GM10248 (cell line): ENCODE measurements at regions not wholly inside any gene's neighbourhood (a gene's known extent, or its start where the extent isn't known, plus 50 kb on each side); places are given as distances from the start of the nearest gene placed in this dataset.
"Not testable (repeated sequence)": the region's sequence is repeated elsewhere in the genome, so short reads cannot be mapped to it uniquely, and the experiment has no call there.

Source experiments
- CTCF ChIA-PET: fragments of 300-600 bp; sonication (Branson Sonifier 250); formaldehyde crosslinking; extraction: SDS; loops from one replicate; lab custom pipeline; 2021; ENCODE audit warnings: antibody characterized with exemption; lab: Yijun Ruan, JAX
- POLR2A ChIA-PET: fragments of 350-650 bp; sonication (Branson Sonifier 250); formaldehyde crosslinking; extraction: SDS; loops from one replicate; lab custom pipeline; 2020; ENCODE audit warnings: antibody characterized with exemption; lab: Yijun Ruan, JAX
- DNase-seq: peaks from one replicate; pipeline ENCODE4 v3.0.0; 2012; ENCODE audit errors: extremely low spot score
- TF ChIP-seq, protein P1 (sequence below): IDR thresholded peaks from 2 replicates; pipeline ENCODE4 v1.5.1; 2012; ENCODE audit warnings: mild to moderate bottlenecking, low read depth; ENCODE audit errors: extremely low read depth, missing control alignments, control extremely low read depth

DNA sequence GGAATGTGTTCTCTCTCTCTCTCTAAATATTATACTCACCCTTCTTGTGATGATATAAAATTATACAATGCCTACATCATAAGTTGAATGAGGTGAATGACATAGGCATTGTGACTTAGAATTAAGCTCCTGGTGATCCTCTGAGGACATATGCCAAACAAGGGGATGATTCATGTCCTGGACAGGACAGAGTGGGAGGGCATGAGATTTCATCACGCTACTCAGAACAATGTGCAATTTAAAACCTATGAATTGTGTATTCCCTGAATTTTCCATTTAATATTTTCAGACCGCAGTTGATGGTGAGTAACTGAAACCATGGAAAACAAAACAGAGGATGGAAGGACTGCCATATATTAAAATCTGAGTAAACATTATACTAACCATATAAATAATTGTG lies 782.2 kb upstream of the NUDT12 start:
- ChIA-PET CTCF (no interaction called here), POLR2A (no interaction called here)
- TF ChIP-seq, protein P1, sequence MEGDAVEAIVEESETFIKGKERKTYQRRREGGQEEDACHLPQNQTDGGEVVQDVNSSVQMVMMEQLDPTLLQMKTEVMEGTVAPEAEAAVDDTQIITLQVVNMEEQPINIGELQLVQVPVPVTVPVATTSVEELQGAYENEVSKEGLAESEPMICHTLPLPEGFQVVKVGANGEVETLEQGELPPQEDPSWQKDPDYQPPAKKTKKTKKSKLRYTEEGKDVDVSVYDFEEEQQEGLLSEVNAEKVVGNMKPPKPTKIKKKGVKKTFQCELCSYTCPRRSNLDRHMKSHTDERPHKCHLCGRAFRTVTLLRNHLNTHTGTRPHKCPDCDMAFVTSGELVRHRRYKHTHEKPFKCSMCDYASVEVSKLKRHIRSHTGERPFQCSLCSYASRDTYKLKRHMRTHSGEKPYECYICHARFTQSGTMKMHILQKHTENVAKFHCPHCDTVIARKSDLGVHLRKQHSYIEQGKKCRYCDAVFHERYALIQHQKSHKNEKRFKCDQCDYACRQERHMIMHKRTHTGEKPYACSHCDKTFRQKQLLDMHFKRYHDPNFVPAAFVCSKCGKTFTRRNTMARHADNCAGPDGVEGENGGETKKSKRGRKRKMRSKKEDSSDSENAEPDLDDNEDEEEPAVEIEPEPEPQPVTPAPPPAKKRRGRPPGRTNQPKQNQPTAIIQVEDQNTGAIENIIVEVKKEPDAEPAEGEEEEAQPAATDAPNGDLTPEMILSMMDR = no peak
- no peak for DNase-seq

DNA sequence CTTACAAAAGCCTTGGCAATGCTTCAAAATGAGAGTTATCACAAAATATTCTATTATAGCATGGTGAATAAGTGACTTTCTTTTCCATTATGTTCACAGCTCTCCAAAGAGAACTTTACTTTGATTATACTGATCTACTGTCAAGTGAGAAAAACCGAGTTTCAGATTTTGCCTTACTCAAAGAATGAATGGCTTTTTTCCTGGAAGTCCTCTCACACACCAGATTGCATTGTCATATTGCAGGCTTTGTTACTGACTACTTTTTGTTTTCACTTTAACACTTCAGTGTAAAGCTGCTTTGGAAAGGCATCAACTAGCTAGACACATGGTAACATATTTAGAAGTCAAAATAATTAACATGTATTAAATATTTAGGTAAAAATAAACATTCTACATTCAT lies 765.2 kb upstream of the NUDT12 start:
- TF ChIP-seq, protein P1 = no peak
- POLR2A ChIA-PET = no interaction called here
- CTCF ChIA-PET = no interaction called here
- no peak for DNase-seq

DNA sequence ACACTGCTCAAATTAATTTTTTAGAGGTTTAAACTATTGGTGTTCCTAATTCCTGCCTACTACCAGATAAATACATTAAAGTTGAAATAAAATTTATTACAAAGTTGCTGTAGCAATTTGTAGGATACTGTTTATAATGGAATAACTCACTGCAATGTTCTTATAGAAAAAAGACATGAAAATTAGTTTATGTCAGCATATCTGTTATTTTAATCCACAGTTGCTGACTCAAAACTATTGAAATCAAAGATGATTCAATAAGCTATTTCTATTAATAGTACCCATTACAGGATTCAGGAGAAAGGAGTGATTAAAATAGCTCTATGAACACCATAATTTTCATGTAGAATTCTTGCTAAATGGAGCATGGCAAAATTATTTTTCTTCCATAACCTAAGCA lies 764.4 kb upstream of the NUDT12 start:
- TF ChIP-seq, protein P1 = no peak
- DNase-seq = no peak
- POLR2A ChIA-PET = no interaction called here
- CTCF ChIA-PET = no interaction called here

DNA sequence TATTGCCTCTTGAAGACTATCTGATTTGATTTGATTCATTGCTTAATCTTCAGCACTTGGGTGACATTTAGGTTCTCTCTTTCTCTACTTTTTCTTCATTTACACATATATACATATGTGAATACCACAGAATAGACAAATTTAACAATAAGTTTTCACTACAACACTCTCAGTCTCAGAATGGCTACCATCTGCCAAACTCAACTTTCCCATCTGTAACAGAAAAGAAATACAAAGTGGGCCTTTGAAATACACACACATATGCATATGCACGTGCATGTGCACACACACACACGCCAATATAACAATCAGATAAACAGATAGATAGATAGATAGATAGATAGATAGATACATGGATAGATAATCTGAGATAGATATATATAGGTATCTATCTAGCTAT lies 762.8 kb upstream of the NUDT12 start:
- TF ChIP-seq, protein P1 = no peak
- ChIA-PET POLR2A (no interaction called here), CTCF (no interaction called here)
- no peak for DNase-seq

DNA sequence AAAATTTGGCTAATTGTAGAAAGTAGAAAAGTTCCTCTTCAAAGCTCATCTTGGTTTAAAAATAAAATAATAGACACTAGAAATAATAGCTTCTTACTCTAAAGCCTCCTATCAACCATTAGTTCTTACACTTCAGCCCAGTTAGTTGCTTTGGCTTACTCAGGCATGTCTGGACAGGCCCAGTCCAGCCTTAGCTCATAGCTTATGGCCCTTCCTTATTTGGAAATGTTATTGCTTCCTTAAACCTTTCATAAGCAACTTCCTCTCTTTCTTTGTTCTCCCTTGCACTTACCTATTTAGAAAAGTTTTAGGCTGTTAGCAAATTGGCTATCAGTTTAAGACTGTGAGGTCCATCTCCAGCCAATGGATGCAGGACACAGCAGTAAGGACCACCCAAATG lies 754.1 kb upstream of the NUDT12 start:
- POLR2A ChIA-PET, DNase-seq: not testable (repeated sequence)
- CTCF ChIA-PET = interaction anchor here (0.9 to 1.1 kb wide), 2 partner anchors 15 to 59 kb away, joined by 3 read pairs; no protein-coding TSS in a partner anchor

DNA sequence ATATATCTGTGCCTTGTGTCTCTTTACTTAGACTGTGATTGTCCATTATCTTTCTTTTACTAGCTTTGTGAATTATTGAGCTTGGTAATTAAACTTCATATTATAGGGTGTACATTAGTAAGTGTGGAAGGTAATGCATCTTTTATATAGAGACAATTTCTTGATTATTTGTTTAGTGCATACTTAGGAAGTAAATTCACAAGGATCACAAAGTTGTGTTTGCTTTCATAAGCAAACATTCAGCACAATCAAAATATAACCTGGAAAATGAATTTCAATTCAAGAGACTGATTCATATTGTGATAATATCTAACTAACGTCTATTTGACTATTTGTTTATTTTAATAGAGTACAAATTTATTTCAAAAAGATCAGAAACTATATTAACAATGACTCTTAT lies 749.9 kb upstream of the NUDT12 start:
- TF ChIP-seq, protein P1 = no peak
- CTCF ChIA-PET = no interaction called here
- POLR2A ChIA-PET = no interaction called here
- DNase-seq = no peak

DNA sequence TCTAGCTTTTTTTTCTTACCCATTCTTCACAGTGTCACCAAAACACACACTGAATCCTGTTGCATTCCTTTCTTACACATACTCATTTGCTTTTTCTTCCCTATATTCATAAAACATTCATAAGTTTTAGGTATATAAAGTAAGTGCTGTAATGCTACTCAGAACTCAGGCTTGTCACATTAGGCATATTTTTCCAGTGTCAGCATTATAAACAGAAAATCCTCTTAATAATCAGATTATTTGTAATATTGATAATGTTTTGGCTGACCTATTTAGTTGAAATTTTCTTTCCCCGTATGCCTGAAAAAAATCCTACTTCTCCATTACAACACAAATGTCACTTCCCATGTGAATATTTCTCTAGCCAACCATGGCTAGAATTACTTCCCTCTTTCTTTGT lies 743.0 kb upstream of the NUDT12 start:
- ChIA-PET CTCF (no interaction called here), POLR2A (no interaction called here)
- TF ChIP-seq, protein P1 = no peak
- no peak for DNase-seq
